ENCODE measurements at regions not wholly inside any gene's neighbourhood (a gene's known extent, or its start where the extent isn't known, plus 50 kb on each side); places are given as distances from the start of the nearest gene placed in this dataset.

DNA sequence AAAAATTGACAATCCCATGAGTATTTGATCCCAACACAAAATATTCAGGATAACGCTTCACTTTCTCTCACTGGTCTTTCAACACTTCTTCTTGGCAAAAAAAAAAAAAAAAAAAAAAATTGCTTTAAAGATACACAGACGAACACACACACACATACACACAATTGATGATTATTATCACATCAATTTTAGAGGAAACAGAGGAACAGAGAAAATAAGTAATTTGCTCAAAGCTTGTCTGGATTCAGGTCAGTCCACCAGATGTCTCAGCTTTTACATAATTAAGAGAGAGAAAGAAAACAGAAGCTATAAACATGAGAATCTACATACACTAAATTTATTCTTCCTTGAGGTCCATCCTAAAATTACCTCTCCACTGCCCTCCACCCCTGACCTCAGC lies 183.4 kb downstream of the MZT1 start:
- TF ChIP-seq, protein P1, sequence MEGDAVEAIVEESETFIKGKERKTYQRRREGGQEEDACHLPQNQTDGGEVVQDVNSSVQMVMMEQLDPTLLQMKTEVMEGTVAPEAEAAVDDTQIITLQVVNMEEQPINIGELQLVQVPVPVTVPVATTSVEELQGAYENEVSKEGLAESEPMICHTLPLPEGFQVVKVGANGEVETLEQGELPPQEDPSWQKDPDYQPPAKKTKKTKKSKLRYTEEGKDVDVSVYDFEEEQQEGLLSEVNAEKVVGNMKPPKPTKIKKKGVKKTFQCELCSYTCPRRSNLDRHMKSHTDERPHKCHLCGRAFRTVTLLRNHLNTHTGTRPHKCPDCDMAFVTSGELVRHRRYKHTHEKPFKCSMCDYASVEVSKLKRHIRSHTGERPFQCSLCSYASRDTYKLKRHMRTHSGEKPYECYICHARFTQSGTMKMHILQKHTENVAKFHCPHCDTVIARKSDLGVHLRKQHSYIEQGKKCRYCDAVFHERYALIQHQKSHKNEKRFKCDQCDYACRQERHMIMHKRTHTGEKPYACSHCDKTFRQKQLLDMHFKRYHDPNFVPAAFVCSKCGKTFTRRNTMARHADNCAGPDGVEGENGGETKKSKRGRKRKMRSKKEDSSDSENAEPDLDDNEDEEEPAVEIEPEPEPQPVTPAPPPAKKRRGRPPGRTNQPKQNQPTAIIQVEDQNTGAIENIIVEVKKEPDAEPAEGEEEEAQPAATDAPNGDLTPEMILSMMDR (IDR thresholded peaks at IDR 0.05; ENCODE audit: poor library complexity, severe bottlenecking): no peak
- no peak for TF ChIP-seq RAD21 (conservative IDR thresholded peaks at IDR 0.05)
- no peak for TF ChIP-seq EP300 (conservative IDR thresholded peaks at IDR 0.05; ENCODE audit: poor library complexity, severe bottlenecking)
- TF ChIP-seq SMC3 (conservative IDR thresholded peaks at IDR 0.05; ENCODE audit: poor library complexity): no peak

Measured in neural cell (in vitro differentiated cells).